ENCODE measurements at regions not wholly inside any gene's neighbourhood (a gene's known extent, or its start where the extent isn't known, plus 50 kb on each side); places are given as distances from the start of the nearest gene placed in this dataset.

DNA sequence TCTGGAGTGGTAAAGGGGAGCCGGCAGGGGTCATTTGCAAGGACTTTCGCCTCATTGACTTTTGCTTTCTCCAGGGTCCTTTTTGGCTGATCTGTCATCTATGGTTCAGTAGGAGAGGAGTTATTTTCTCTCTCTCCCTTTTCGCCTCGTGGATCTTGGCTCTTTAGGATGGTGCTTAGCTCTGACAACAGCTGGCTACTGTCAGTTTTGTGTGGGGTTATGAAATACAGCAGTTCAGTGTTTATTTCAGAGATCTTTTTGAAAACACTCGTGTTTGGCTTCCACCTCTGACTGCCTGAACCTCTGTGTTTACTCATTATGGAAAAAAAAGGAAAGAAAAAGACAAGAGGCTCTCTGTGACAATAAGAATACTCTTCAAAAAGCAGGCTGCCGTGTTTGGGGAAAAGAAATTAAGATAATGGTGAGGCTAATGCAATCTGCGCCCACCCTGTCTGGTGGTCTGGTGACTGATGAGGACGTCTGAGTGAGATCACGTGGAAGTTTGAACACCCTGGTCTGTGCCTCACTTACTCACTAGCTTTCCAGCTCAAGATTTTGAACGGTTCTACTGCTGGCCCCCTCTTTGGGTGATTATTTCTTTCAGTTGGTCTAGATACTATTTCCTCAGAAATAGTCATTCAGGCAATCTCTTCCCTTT, 567.7 kb downstream of the CAAP1 start:
- TF ChIP-seq, protein P1, sequence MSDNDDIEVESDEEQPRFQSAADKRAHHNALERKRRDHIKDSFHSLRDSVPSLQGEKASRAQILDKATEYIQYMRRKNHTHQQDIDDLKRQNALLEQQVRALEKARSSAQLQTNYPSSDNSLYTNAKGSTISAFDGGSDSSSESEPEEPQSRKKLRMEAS (IDR thresholded peaks at IDR 0.05; ENCODE audit: low read depth): no peak
- no peak for TF ChIP-seq POLR2AphosphoS5 (IDR thresholded peaks at IDR 0.05; ENCODE audit: low read depth, low read length)
- TF ChIP-seq EZH2phosphoT487 (IDR thresholded peaks at IDR 0.05; ENCODE audit: borderline replicate concordance, low read depth): no peak
- TF ChIP-seq, protein P2, sequence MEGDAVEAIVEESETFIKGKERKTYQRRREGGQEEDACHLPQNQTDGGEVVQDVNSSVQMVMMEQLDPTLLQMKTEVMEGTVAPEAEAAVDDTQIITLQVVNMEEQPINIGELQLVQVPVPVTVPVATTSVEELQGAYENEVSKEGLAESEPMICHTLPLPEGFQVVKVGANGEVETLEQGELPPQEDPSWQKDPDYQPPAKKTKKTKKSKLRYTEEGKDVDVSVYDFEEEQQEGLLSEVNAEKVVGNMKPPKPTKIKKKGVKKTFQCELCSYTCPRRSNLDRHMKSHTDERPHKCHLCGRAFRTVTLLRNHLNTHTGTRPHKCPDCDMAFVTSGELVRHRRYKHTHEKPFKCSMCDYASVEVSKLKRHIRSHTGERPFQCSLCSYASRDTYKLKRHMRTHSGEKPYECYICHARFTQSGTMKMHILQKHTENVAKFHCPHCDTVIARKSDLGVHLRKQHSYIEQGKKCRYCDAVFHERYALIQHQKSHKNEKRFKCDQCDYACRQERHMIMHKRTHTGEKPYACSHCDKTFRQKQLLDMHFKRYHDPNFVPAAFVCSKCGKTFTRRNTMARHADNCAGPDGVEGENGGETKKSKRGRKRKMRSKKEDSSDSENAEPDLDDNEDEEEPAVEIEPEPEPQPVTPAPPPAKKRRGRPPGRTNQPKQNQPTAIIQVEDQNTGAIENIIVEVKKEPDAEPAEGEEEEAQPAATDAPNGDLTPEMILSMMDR (IDR thresholded peaks at IDR 0.05): no peak
- TF ChIP-seq CHD2 (IDR thresholded peaks at IDR 0.05; ENCODE audit: low read length, partially characterized antibody): no peak
- no peak for TF ChIP-seq TCF12 (IDR thresholded peaks at IDR 0.05)
- no peak for TF ChIP-seq NFIC (IDR thresholded peaks at IDR 0.05; ENCODE audit: borderline replicate concordance)
- no peak for TF ChIP-seq TAF1 (IDR thresholded peaks at IDR 0.05; ENCODE audit: borderline replicate concordance, low read depth, low read length)
- TF ChIP-seq, protein P3, sequence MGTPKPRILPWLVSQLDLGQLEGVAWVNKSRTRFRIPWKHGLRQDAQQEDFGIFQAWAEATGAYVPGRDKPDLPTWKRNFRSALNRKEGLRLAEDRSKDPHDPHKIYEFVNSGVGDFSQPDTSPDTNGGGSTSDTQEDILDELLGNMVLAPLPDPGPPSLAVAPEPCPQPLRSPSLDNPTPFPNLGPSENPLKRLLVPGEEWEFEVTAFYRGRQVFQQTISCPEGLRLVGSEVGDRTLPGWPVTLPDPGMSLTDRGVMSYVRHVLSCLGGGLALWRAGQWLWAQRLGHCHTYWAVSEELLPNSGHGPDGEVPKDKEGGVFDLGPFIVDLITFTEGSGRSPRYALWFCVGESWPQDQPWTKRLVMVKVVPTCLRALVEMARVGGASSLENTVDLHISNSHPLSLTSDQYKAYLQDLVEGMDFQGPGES (IDR thresholded peaks at IDR 0.05; ENCODE audit: low read depth, low read length): no peak

Data from SK-N-SH (cell line).